Superior temporal gyrus (tissue), 1 donor: ENCODE measurements at regions not wholly inside any gene's neighbourhood (a gene's known extent, or its start where the extent isn't known, plus 50 kb on each side); places are given as distances from the start of the nearest gene placed in this dataset.

Experiments
- DNase-seq: peaks from one replicate; pipeline ENCODE4 v3.0.0-alpha.2; 2016; ENCODE audit errors: extremely low spot score

- DNase-seq, result no peak
Measured at GRCh38 chr12:29882846-29883245, 99.1 kb upstream of the TMTC1 start.

GRCh38 chr12:29880987-29881386 lies 97.2 kb upstream of the TMTC1 start:
- DNase-seq, result no peak

- DNase-seq, result no peak
Measured at GRCh38 chr12:29879606-29880308, 96.0 kb upstream of the TMTC1 start.

GRCh38 chr12:29869946-29870345 lies 86.2 kb upstream of the TMTC1 start:
- DNase-seq, result no peak

GRCh38 chr12:29867823-29868222 lies 84.1 kb upstream of the TMTC1 start:
- no peak for DNase-seq

GRCh38 chr12:29863665-29864064 lies 79.9 kb upstream of the TMTC1 start:
- no peak for DNase-seq

GRCh38 chr12:29858270-29858786 lies 74.6 kb upstream of the TMTC1 start:
- peak; percentile 23 for DNase-seq

- DNase-seq, result no peak
Measured at GRCh38 chr12:29847246-29847645, 63.5 kb upstream of the TMTC1 start.

GRCh38 chr12:29844667-29845066 lies 60.9 kb upstream of the TMTC1 start:
- no peak for DNase-seq

- no peak for DNase-seq
Measured at GRCh38 chr12:29843036-29843435, 59.3 kb upstream of the TMTC1 start.

GRCh38 chr12:29838768-29839167 lies 55.0 kb upstream of the TMTC1 start:
- DNase-seq, result no peak
